T47D (cell line): ENCODE measurements at regions not wholly inside any gene's neighbourhood (a gene's known extent, or its start where the extent isn't known, plus 50 kb on each side); places are given as distances from the start of the nearest gene placed in this dataset.

Source experiments
- DNase-seq, 2 experiments: peaks; one replicate each; pipeline versions ENCODE4 v3.0.0 to v3.0.0-alpha.2; 2011 to 2012; ENCODE audit warnings: low read depth in 1 of 2, low spot score in 1 of 2
- JUND ChIP-seq: IDR thresholded peaks from 2 replicates; pipeline ENCODE4 v1.6.1; 2012; ENCODE audit warnings: low read depth
- in situ Hi-C: cut with HindIII; loops from 2 replicates; pipeline ENCODE4 v1.10.0; 2016; ENCODE audit warnings: low sequenced_read_pairs, low pct_unique_long_range_greater_than_20kb

DNA sequence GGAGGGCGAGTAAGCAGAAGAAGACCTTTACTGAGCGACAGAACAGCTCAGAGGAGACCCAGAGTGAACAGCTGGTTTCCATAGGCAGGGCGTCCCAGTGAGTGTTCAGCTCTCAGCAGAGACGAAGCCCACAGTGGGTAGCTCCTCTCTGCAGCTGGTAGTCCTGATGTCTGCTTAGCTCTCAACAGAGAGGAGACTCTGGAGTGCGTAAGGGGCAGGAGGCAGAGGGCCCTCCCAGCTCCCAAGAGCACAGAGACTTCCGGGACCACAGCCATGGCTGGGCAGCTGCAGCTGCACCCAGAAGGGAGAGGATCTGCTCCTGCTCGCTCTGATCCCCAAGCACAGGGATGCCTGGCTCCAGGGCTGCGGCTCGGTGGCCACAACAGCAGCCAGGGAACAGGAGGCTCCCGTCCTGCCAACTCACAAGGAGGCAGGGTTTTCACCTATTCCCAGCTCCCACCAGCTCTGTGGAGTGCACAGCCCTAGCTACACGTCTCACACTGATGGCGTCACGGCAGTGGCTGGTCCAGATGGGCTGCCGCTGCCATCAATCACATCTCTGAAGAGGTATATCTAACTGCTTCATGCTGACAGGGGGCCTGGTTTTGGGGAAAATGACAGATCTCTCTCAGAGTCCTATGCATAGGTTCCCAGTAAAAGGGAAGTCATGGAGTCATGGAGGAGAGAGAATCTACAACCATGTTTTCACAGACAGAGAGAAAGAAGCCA lies 2660.1 kb upstream of the PCDH20 start:
- TF ChIP-seq JUND = no peak
- in situ Hi-C loops = no loop called here
- DNase-seq = peak; percentile 6 to 90

DNA sequence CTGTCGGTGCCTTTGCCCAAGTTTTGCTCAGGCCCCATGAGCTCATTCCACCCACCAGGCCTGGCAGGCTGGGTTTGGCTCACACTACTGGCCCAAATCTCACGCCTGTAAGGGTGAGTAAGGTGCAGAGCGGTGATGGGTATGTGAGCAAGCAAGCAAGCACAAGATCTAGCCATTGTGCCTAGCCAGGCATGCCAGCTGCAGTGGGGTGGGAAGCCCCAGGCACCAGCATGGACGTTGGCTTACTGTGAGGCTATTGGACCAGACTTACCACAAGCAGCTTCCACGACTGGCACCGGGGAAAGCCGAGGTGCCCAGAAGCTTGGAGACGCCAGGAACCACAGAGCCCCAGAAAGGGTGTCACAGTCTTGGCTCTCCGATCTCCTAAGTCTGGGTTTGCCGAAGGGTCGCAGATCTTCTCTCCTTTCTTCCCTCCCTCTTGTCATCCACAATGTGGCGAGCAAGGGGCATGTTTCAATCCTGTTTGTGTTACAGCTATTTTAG lies 2659.4 kb upstream of the PCDH20 start:
- in situ Hi-C loops = no loop called here
- peak in 1 of 2 experiments; percentile 32 for DNase-seq
- no peak for TF ChIP-seq JUND

DNA sequence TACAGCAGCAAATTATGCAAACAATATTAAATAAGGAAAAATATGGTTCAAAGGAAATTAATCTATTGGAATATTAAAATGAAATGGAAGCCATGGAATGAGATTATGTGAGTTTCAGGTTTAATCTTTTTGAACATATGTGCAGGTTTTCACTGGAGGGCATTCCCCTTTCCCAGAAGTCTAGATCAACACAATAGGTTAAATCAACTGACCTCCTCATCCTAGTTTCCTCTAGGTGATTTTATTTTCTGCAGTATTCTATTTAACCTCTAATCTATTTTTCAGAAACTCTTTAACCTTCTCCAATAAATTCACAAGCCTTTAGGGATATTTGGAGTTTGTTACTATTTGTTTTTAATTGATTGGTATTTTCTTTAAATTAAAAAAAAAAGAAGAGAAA lies 2657.6 kb upstream of the PCDH20 start:
- in situ Hi-C loops = no loop called here
- TF ChIP-seq JUND = no peak

DNA sequence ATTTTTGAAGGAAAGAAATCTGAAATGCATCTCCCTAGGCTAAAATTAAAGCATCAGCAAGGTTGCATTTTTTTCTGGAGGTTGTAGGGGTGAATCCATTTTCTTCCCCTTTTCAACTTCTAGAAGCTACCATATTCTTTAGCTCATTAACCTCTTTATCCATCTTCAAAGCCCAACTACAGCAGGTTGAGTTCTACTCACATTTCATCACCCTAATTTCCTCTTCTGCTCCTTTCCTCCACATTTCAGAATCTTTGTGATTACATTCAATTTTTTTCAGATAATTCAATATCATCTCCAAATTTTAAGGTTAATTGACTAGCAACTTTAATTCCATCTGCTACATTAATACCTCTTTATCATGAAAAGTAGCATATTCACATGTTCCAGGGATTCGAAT lies 2655.7 kb upstream of the PCDH20 start:
- in situ Hi-C loops = no loop called here
- no peak for TF ChIP-seq JUND
- no peak for DNase-seq

More for the DNA sequence above, 2657.6 kb upstream of the PCDH20 start:
- no peak for DNase-seq

DNA sequence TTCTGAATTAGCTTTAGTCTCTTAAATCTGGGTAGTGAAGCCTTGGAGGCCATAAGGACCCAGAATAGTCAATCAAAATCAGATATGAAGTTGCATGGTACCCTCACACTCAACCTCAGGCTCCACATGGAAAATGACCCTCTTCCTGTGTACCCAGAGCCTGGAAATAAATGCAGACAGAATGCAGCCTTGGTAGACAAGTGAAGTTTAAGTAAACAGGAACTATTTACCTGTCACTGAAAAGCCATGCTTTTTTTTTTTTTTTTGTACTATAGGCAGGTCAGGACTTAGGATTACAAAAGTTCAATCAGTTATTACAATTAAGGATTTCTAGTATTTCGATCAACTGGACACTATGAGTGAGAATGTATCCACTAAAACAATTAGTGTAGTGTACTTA lies 2654.2 kb upstream of the PCDH20 start:
- TF ChIP-seq JUND = no peak
- no peak for DNase-seq
- in situ Hi-C loops = no loop called here

DNA sequence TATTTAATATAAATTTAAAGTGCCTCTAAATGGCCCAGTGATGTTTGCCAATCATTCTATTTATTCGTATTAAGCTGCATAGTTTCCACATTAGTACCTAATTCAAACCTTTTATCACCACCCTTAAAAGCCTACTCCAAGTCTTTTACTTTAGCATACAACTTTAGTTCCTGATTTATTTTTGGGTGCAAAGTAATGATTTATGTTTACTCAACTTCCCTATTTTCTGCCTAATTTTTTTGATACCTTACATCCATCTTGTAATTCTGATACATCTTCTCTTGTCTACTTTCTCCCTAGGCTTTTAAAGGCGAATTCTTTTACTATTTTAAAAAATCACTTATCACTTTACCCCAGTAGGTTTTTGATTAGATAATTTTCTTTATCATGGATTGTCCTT lies 2651.1 kb upstream of the PCDH20 start:
- DNase-seq = no peak
- TF ChIP-seq JUND = no peak
- in situ Hi-C loops = no loop called here

DNA sequence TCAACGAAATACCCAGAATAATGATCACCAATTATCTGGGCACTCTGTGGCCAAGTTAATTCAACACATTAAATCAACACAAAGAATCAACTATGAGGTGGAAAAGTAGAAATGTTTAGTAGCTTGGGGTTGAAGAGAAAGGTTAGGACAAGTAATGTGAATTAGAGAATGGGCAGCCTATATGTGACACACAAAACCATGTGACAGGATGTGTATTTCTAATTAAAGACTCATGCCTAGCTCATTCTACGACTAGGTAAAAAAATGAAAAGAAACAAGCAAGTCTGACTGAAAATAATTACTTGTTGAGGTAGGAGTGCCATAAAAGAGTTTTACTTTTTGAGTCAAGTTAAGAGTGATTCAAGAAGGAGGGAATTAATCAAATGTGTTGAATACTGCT lies 2646.0 kb upstream of the PCDH20 start:
- TF ChIP-seq JUND = no peak
- no peak for DNase-seq
- in situ Hi-C loops = no loop called here

DNA sequence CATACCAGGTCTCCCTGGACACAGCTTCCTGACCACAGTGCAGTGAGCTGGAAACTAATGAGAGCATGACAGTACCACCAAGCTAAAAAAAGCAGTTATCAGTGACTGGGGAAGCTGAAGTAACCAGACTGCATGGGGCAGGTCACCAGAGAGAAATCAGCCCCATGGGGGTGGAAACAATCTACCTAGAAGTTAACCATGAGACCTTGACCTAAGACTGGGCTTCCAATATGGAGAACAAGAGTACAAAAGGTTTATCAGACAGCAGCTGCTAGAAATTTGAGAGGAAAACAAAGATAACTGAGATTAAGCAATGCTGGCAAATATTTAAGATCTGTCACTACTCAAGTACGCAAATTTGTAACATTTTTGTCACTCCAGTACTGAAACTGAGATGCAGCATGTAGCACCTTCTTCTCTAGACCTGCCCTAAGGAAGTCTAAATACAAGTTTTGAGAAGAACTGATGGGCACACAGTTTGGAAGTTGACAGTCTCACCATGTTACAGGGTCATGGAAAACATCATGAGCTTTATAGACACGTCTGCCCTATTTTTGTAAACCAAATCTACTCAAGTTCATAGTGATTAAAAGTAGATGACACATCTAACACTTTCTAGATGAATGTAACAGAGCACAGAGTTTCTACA lies 2641.8 kb upstream of the PCDH20 start:
- in situ Hi-C loops = no loop called here
- TF ChIP-seq JUND = no peak
- no peak for DNase-seq

DNA sequence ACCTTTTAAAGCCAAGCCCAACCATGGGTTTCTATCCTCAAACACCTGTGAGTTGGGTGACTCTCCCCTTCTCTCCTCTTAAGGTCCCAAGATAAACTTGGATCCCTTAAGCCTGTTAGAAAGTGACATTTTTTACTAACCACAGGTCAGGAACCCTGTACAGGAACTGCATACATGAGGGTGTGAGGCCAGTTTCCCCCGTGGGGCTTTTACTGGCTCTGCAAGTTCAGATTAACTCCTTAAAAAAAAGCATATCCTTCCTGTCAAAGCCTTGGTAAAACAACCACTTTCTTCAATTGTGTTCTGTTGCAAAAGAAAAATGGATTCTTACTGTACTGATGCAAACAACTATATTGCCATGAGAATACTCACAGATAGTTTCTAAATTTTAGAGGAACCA lies 2638.7 kb upstream of the PCDH20 start:
- TF ChIP-seq JUND = no peak
- in situ Hi-C loops = no loop called here
- DNase-seq = no peak

DNA sequence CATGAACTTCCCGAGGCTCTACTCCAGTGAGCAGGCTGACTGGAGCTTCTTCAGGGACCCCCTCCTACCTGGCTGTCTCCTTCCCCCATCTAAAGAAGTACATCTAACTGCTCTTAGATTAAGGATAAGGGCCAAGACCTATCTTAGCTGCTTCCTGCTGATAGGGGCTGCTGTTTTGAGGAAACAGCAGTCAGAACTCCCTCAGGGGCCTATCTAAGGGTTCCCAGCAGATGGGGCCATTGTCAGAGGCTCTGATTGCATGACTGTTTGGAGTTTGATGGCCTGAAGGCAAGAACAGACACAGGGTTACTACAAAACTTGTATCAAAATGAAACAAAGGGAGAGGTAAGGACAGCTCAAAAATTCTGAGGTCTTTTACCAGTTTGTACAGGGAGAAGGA lies 2636.9 kb upstream of the PCDH20 start:
- no peak for TF ChIP-seq JUND
- in situ Hi-C loops = no loop called here
- no peak for DNase-seq

DNA sequence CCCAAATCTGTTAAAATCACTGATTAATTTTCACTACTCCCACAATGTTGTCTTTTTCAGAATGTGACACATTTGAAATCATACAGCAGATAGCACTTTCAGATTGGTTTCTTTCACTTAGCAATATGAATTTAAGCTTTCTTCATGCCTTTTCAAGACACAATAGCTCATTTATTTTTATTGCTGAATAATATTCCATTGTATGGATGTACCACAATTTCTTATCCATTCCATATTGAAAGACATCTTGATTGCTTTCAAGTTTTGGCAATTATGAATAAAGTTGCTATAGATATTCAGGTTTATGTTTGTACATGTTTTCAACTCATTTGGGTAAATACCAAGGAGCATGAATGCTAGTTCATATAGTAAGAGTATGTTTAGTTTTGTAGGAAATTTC lies 2635.6 kb upstream of the PCDH20 start:
- in situ Hi-C loops = no loop called here
- no peak for DNase-seq
- no peak for TF ChIP-seq JUND

DNA sequence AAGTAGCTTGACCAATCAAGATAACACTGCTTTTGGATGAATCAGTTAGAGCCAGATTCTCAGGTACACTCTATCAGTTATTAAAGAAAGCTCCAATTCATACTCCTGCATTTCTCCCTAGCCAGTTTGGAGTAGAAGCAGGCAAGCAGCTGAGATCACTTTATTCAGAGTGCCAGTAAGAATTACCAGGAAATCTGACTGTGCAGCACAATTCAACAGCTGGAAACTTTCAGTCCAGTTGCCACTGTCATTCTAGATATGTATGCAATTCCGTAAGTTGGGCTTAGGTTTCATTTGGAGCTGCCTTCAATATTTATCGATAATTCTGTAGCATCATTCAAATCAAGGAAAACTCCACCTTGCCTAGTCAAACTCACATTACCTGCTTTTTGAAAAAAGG lies 2625.6 kb upstream of the PCDH20 start:
- TF ChIP-seq JUND = no peak
- in situ Hi-C loops = no loop called here

DNA sequence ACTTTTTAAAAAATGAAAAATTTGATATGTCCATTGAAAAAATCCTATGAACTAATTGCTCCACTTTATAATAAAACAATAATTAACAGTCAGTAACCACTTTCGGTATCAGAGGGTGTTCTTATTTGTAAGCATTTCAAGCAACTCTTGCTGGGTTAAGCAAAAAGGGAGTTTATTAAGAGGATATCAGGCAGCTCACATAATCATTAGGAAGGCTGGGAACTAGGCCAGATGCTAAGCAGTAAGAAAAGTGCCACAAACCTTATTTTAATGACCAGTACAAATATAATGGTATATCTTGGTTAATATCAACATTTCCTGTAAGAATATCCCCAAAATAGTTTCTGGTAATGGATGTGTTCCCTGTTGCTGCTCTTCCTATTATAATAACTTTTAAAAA lies 2618.3 kb upstream of the PCDH20 start:
- no peak for DNase-seq
- TF ChIP-seq JUND = no peak
- in situ Hi-C loops = no loop called here

More for the DNA sequence above, 2625.6 kb upstream of the PCDH20 start:
- DNase-seq = no peak
